ENCODE measurements at regions not wholly inside any gene's neighbourhood (a gene's known extent, or its start where the extent isn't known, plus 50 kb on each side); places are given as distances from the start of the nearest gene placed in this dataset.

DNA sequence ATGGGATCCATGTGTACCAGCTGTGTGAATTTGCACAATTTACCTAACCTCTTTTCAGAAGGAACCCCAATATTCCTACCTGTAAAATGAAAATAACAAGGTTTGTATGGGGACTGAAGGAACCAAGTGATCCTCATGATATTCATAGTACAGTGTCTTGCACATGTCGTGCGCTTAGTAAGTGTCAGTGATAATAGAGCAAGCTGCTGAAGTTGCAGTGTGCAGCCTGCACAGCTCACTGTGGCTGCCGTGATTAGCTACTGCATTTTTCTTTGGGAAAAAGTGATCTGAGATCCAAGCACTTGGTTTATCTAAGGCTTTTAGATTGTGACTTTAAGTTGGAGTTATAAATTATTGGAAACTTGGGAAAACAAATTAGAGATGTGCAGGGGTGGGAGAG lies 135.9 kb upstream of the FRY start:
- POLR2A ChIA-PET = no interaction called here
- TF ChIP-seq, protein P1, sequence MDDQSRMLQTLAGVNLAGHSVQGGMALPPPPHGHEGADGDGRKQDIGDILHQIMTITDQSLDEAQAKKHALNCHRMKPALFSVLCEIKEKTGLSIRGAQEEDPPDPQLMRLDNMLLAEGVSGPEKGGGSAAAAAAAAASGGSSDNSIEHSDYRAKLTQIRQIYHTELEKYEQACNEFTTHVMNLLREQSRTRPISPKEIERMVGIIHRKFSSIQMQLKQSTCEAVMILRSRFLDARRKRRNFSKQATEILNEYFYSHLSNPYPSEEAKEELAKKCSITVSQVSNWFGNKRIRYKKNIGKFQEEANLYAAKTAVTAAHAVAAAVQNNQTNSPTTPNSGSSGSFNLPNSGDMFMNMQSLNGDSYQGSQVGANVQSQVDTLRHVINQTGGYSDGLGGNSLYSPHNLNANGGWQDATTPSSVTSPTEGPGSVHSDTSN (IDR thresholded peaks at IDR 0.05) = no peak
- TF ChIP-seq RAD21 (IDR thresholded peaks at IDR 0.05; ENCODE audit: low read length) = no peak
- no peak for TF ChIP-seq FOXJ3 (CRISPR knock-in tag; IDR thresholded peaks at IDR 0.05)
- TF ChIP-seq TEAD4 (IDR thresholded peaks at IDR 0.05; ENCODE audit: borderline replicate concordance, insufficient read depth) = no peak
- TF ChIP-seq, protein P2, sequence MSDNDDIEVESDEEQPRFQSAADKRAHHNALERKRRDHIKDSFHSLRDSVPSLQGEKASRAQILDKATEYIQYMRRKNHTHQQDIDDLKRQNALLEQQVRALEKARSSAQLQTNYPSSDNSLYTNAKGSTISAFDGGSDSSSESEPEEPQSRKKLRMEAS (IDR thresholded peaks at IDR 0.05; ENCODE audit: low read depth) = no peak
- TF ChIP-seq CHD2 (IDR thresholded peaks at IDR 0.05; ENCODE audit: low read length, partially characterized antibody) = no peak
- H3K27me3 ChIP-seq (ENCODE audit: insufficient read depth) = no peaks in the 10 kb centered on the region
- peaks cover 6 to 10% of the 10 kb centered on the region in 2 experiments; a peak in 3 of 4 replicates for H3K4me1 ChIP-seq (ENCODE audit: control insufficient read depth in 1 of 2, insufficient read depth in 2 of 2, low read depth in 1 of 2, low read length in 1 of 2)
- no peak overlapping the region for H3K27ac ChIP-seq (ENCODE audit: low read depth in 2 of 2, low read length in 1 of 2)
- H3K79me2 ChIP-seq (ENCODE audit: insufficient read depth) = no peaks in the 10 kb centered on the region
- H3K9ac ChIP-seq = no peak overlapping the region
- H3K4me2 ChIP-seq = no peak overlapping the region
- no peak for DNase-seq
- peaks cover 13% of the 10 kb centered on the region for H3F3A ChIP-seq (replicated peaks; ENCODE audit: insufficient read depth)
- H3K9me2 ChIP-seq = no peaks in the 10 kb centered on the region
- no peak overlapping the region for H2AFZ ChIP-seq (ENCODE audit: low read depth)
- no peaks in the 10 kb centered on the region for H4K20me1 ChIP-seq (ENCODE audit: insufficient read depth)
- CTCF ChIA-PET = interaction anchor here (6.3 kb wide), 1 partner anchor 14 kb away, joined by 48 read pairs; no protein-coding TSS in a partner anchor
- H3K9me3 ChIP-seq = no peaks in the 10 kb centered on the region
- no peak overlapping the region for H3K4me3 ChIP-seq (ENCODE audit: low read depth in 2 of 2, low read length in 1 of 2)
- H3K36me3 ChIP-seq (replicated peaks in 1 of 2; ENCODE audit: control insufficient read depth in 1 of 2, insufficient read depth in 2 of 2, low read length in 1 of 2) = no peaks in the 10 kb centered on the region
- WGBS (ENCODE audit: low lambda C conversion rate) = 93% methylated on average over 3 of the region's 3 CpGs

DNA sequence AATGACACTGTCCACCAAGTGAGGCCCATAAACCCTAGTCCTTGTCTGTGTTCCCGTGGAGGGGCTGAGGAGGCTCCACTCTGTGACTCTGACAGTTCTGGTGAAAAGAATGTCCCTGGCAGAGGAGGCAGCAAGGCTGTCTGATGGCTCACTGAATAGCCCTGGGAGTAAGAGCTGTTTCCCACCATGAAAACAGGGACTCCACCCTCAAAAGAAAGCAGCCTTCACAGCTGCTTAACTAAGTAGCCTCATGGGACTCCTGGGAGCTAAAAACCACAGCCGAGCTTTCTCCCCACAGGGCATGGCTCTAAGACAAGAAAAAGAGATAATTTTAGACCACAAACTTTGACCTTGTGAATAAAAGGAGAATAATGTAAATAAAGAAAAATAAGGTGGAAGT lies 135.1 kb upstream of the FRY start:
- 50% methylated on average over 1 of the region's 2 CpGs for WGBS (ENCODE audit: low lambda C conversion rate)
- POLR2A ChIA-PET = no interaction called here
- Histone ChIP-seq H3K4me3 (ENCODE audit: low read depth in 2 of 2, low read length in 1 of 2) (no peak overlapping the region), H3K27ac (ENCODE audit: low read depth in 2 of 2, low read length in 1 of 2) (no peak overlapping the region), H3F3A (replicated peaks; ENCODE audit: insufficient read depth) (peaks cover 5% of the 10 kb centered on the region), H4K20me1 (ENCODE audit: insufficient read depth) (no peaks in the 10 kb centered on the region), H3K4me1 (ENCODE audit: control insufficient read depth in 1 of 2, insufficient read depth in 2 of 2, low read depth in 1 of 2, low read length in 1 of 2) (peaks cover 5 to 6% of the 10 kb centered on the region in 2 experiments; a peak in 3 of 4 replicates), H3K4me2 (no peak overlapping the region), H3K9ac (no peak overlapping the region), H3K27me3 (ENCODE audit: insufficient read depth) (no peaks in the 10 kb centered on the region), H2AFZ (ENCODE audit: low read depth) (no peak overlapping the region), H3K36me3 (replicated peaks in 1 of 2; ENCODE audit: control insufficient read depth in 1 of 2, insufficient read depth in 2 of 2, low read length in 1 of 2) (no peaks in the 10 kb centered on the region), H3K9me3 (no peaks in the 10 kb centered on the region), H3K79me2 (ENCODE audit: insufficient read depth) (no peaks in the 10 kb centered on the region), H3K9me2 (no peaks in the 10 kb centered on the region)
- TF ChIP-seq, protein P3, sequence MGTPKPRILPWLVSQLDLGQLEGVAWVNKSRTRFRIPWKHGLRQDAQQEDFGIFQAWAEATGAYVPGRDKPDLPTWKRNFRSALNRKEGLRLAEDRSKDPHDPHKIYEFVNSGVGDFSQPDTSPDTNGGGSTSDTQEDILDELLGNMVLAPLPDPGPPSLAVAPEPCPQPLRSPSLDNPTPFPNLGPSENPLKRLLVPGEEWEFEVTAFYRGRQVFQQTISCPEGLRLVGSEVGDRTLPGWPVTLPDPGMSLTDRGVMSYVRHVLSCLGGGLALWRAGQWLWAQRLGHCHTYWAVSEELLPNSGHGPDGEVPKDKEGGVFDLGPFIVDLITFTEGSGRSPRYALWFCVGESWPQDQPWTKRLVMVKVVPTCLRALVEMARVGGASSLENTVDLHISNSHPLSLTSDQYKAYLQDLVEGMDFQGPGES (IDR thresholded peaks at IDR 0.05; ENCODE audit: low read depth, low read length) = no peak
- no peak for TF ChIP-seq POLR2AphosphoS5 (IDR thresholded peaks at IDR 0.05; ENCODE audit: low read depth, low read length)
- TF ChIP-seq FOXM1 (IDR thresholded peaks at IDR 0.05; ENCODE audit: low read depth) = no peak
- TF ChIP-seq JUND (IDR thresholded peaks at IDR 0.05) = no peak
- TF ChIP-seq, protein P4, sequence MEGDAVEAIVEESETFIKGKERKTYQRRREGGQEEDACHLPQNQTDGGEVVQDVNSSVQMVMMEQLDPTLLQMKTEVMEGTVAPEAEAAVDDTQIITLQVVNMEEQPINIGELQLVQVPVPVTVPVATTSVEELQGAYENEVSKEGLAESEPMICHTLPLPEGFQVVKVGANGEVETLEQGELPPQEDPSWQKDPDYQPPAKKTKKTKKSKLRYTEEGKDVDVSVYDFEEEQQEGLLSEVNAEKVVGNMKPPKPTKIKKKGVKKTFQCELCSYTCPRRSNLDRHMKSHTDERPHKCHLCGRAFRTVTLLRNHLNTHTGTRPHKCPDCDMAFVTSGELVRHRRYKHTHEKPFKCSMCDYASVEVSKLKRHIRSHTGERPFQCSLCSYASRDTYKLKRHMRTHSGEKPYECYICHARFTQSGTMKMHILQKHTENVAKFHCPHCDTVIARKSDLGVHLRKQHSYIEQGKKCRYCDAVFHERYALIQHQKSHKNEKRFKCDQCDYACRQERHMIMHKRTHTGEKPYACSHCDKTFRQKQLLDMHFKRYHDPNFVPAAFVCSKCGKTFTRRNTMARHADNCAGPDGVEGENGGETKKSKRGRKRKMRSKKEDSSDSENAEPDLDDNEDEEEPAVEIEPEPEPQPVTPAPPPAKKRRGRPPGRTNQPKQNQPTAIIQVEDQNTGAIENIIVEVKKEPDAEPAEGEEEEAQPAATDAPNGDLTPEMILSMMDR (IDR thresholded peaks at IDR 0.05) = no peak
- TF ChIP-seq FOXJ3 (CRISPR knock-in tag; IDR thresholded peaks at IDR 0.05) = no peak
- no peak for TF ChIP-seq GATA2 (CRISPR knock-in tag; IDR thresholded peaks at IDR 0.05)
- TF ChIP-seq, protein P5, sequence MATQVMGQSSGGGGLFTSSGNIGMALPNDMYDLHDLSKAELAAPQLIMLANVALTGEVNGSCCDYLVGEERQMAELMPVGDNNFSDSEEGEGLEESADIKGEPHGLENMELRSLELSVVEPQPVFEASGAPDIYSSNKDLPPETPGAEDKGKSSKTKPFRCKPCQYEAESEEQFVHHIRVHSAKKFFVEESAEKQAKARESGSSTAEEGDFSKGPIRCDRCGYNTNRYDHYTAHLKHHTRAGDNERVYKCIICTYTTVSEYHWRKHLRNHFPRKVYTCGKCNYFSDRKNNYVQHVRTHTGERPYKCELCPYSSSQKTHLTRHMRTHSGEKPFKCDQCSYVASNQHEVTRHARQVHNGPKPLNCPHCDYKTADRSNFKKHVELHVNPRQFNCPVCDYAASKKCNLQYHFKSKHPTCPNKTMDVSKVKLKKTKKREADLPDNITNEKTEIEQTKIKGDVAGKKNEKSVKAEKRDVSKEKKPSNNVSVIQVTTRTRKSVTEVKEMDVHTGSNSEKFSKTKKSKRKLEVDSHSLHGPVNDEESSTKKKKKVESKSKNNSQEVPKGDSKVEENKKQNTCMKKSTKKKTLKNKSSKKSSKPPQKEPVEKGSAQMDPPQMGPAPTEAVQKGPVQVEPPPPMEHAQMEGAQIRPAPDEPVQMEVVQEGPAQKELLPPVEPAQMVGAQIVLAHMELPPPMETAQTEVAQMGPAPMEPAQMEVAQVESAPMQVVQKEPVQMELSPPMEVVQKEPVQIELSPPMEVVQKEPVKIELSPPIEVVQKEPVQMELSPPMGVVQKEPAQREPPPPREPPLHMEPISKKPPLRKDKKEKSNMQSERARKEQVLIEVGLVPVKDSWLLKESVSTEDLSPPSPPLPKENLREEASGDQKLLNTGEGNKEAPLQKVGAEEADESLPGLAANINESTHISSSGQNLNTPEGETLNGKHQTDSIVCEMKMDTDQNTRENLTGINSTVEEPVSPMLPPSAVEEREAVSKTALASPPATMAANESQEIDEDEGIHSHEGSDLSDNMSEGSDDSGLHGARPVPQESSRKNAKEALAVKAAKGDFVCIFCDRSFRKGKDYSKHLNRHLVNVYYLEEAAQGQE (IDR thresholded peaks at IDR 0.05; ENCODE audit: low read depth, low read length) = no peak
- no peak for TF ChIP-seq RXRA (IDR thresholded peaks at IDR 0.05; ENCODE audit: borderline replicate concordance, low read depth)
- no peak for TF ChIP-seq YY1 (IDR thresholded peaks at IDR 0.05; ENCODE audit: low read depth)
- TF ChIP-seq TAF1 (IDR thresholded peaks at IDR 0.05; ENCODE audit: borderline replicate concordance, low read depth, low read length) = no peak
- TF ChIP-seq MXI1 (IDR thresholded peaks at IDR 0.05; ENCODE audit: low read depth, low read length) = no peak
- no peak for TF ChIP-seq RFX5 (IDR thresholded peaks at IDR 0.05; ENCODE audit: low read length)
- TF ChIP-seq SMC3 (IDR thresholded peaks at IDR 0.05; ENCODE audit: low read depth, low read length) = no peak
- TF ChIP-seq TEAD4 (IDR thresholded peaks at IDR 0.05; ENCODE audit: borderline replicate concordance, insufficient read depth) = no peak
- TF ChIP-seq EP300 (IDR thresholded peaks at IDR 0.05; ENCODE audit: borderline replicate concordance in 1 of 2, low read depth in 1 of 2, low read length in 1 of 2) = no peak
- CTCF ChIA-PET = interaction anchor here (0.6 to 6.3 kb wide), 3 partner anchors 13 to 37 kb away, joined by 3 to 48 read pairs (median 4); no protein-coding TSS in a partner anchor
- DNase-seq = no peak
